ENCODE measurements at regions not wholly inside any gene's neighbourhood (a gene's known extent, or its start where the extent isn't known, plus 50 kb on each side); places are given as distances from the start of the nearest gene placed in this dataset.

DNA sequence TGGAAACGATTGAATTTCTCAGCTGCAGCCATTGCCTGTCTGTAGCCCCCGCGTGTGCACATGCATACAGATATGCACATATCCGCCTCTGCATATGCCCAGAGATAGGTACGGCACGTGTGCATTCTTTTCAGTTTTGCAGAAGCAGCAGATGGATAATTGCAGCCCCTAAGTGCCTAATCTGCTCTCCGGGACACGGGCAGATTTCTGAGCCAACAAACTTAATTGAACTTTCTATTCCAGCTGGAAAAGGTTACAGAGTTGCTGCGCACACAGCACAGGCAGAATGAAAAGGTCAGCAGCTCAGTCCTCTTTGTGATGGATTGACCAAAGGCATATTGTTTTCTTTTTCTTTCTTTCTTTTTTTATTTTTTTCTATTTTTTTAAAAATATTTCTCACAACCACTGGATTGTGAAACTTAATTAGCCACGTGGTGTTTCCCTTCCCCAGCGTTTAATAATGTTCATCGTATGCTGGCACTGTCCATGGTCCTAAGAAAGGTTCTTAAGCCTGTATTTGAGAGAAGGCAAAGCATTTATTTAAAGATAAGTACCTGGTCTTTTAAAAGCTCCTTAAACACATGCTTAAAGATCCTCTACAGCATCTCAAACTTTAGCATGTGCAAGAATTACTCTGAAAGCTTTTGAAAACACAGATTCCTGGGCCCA, 270.2 kb upstream of the BRINP1 start:
- DNase-seq (ENCODE audit: low spot score), result peak; percentile 5

GRCh38 chr9:119634006-119634405, 264.8 kb upstream of the BRINP1 start:
- DNase-seq (ENCODE audit: low spot score), result no peak

- DNase-seq (ENCODE audit: low spot score), result no peak
These were observed 242.3 kb upstream of the BRINP1 start for GRCh38 chr9:119611565-119611964.

DNA sequence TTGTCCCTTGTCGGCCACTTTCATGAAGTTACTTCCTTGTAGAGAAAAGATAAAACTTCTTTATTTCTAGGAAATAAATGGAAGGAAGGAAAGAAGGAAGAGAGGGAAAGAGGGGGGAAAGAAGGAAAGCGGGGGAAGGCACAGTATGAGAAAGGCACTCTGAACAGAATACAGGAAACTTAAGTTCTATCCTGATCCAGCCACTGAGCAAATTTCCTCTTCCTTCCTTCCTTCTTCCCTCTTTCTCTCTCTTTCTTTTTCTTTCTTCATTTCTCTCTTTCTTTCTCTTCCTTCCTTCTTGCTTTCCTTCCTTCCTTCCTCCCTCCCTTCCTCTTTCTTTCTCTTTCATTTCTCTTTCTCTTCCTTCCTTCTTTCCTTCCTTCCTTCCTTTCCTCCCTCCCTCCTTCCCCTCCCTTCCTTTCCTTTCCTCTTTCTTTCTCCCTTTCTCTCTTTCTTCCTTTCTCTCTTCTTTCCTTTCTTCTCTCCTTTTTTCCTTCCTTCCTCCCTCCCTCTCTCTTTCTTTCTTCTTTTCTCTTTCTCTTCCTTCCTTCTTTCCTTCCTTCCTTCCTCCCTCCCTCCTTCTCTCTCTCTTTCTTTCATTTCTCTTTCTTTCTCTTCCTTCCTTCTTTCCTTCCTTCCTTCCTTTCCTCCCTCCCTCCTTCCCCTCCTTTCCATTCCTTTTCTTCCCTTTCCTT, 240.2 kb upstream of the BRINP1 start:
- DNase-seq (ENCODE audit: low spot score), result no peak

- DNase-seq (ENCODE audit: low spot score), result no peak
These were observed 232.4 kb upstream of the BRINP1 start for GRCh38 chr9:119601632-119602031.

- DNase-seq (ENCODE audit: low spot score), result no peak
These were observed 228.3 kb upstream of the BRINP1 start for GRCh38 chr9:119597499-119597898.

DNA sequence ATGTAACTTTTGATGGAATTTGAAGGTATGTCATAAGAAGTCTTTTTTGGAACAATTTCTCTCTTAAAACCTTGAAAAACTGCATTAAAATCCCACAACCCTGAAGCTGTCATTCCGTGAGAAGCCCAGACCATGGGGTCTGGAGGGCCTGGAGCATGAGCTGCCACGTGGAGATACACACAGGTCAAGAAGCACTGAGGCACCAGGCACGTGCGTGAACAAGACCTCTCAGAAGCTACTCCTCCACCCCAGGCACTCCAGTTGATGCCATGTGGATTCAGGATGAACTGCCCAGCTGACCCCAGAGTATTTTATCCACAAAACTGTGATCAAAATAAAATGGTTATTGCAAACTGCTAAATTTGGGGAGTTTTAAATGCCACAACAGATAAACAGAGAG, 227.5 kb upstream of the BRINP1 start:
- no peak for DNase-seq (ENCODE audit: low spot score)

DNA sequence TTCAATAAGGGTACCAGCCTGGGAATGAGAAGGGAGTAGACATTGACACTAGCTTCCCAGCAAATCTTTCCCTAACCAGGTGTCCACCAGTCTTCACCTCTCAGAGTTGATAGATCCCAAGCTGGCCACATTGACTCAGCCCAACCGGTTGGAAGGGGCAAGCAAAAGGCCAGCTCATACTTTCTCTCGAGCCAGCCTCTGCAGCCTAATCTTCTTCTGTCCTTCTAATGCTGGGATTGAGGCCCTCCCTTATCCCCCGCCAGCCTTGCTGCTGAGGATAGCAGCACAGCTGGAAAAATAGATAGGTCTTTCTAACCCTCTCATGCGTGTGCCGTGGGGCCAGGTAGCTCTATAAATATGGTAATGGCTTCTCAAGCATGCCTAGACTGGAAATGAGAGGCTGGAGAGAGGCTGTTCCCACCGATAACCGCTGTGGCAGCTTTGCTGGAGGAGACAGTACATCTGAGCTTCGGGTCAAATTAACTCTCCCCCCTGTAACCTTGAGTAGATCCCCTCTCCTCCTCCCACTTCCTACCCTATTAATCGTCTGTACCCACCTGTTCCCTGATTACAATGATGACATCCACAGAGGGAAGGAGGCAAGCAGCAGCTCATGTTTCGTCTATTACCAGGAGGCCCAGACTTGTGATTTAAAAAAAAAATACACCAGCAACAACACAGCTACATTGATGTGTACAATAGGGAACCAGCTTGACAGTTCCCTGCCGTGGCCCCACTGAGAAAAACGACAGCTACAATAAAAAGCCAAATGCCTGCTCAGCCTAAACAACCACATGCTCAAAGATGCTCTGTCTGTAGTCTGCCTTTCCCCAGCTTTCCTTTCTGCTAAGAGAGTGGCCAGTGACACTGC, 219.9 kb upstream of the BRINP1 start:
- DNase-seq (ENCODE audit: low spot score), result no peak

DNA sequence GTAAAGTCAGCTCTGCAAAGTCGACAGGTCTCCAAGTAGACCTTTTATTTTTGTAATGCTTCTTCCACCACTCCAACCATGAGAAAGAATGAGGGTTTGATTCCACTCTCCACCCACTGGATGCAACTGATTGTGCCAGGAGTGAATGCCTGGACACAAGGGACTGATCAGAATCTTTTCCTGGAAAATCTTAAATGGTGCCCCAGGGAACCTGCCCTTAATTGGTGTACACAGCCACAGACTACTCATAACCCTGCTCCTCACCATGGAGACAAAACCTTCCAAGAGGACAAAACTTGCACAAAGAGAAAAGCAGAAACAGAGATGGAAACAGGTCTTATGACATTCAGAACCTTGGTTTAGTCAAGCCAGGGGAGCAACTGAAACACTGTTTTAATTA, 208.6 kb upstream of the BRINP1 start:
- DNase-seq (ENCODE audit: low spot score), result no peak

GRCh38 chr9:119559986-119560385, 190.8 kb upstream of the BRINP1 start:
- no peak for DNase-seq (ENCODE audit: low spot score)

GRCh38 chr9:119559056-119559455, 189.8 kb upstream of the BRINP1 start:
- no peak for DNase-seq (ENCODE audit: low spot score)

GRCh38 chr9:119556129-119556875, 187.1 kb upstream of the BRINP1 start:
- DNase-seq (ENCODE audit: low spot score), result peak; percentile 77

- DNase-seq (ENCODE audit: low spot score), result no peak
These were observed 175.3 kb upstream of the BRINP1 start for GRCh38 chr9:119544492-119544891.

DNA sequence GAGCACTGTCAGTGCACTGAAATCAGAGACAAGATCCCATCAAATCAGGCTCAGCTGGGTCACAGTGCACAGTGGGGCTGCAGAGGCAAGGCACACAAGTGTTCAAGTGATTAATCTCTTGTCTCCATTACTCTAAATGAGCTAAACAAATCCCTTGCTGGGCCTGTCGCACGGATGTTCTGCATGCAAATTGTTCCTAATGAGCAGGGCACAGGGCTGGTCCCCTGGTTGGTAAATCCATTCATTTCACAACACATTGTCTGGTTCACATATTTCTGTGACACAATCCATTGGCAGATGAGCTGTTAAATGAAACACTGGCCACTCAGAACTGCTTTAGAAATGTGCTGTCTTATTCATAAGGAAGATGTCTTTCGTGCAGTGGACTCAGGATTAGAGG, 167.9 kb upstream of the BRINP1 start:
- no peak for DNase-seq (ENCODE audit: low spot score)

- no peak for DNase-seq (ENCODE audit: low spot score)
These were observed 164.3 kb upstream of the BRINP1 start for GRCh38 chr9:119533504-119533903.

GRCh38 chr9:119526698-119527097, 157.5 kb upstream of the BRINP1 start:
- no peak for DNase-seq (ENCODE audit: low spot score)

GRCh38 chr9:119523508-119523907, 154.3 kb upstream of the BRINP1 start:
- no peak for DNase-seq (ENCODE audit: low spot score)

GRCh38 chr9:119522381-119522780, 153.1 kb upstream of the BRINP1 start:
- no peak for DNase-seq (ENCODE audit: low spot score)

GRCh38 chr9:119509291-119509905, 140.2 kb upstream of the BRINP1 start:
- DNase-seq (ENCODE audit: low spot score), result no peak

GRCh38 chr9:119501374-119501773, 132.1 kb upstream of the BRINP1 start:
- no peak for DNase-seq (ENCODE audit: low spot score)

GRCh38 chr9:119500072-119500771, 131.0 kb upstream of the BRINP1 start:
- DNase-seq (ENCODE audit: low spot score), result no peak
